ENCODE measurements at regions not wholly inside any gene's neighbourhood (a gene's known extent, or its start where the extent isn't known, plus 50 kb on each side); places are given as distances from the start of the nearest gene placed in this dataset.

GRCh38 chr12:75760573-75761294 lies 249.3 kb upstream of the KRR1 start:
- Histone ChIP-seq H2BK20ac (ENCODE audit: low read depth, low read length) (peak overlapping the region; percentile 54; the same call in 1 of the 2 replicates), H2AK9ac (replicated peaks; ENCODE audit: low read depth, low read length, poor library complexity) (no peak overlapping the region), H3K4ac (ENCODE audit: low read depth, low read length) (no peak overlapping the region; the same call in 1 of the 2 replicates), H2AFZ (replicated peaks; ENCODE audit: low read length, poor library complexity) (no peak overlapping the region), H4K20me1 (ENCODE audit: insufficient read depth, low read length) (no peaks in the 10 kb centered on the region), H3K9ac (ENCODE audit: low read depth, low read length) (no peak overlapping the region), H2AK5ac (ENCODE audit: low read depth, low read length) (peak overlapping the region; percentile 27; the same call in 1 of the 2 replicates), H3K4me1 (ENCODE audit: control insufficient read depth, insufficient read depth, low read length) (peaks cover 2% of the 10 kb centered on the region; the same call in 1 of the 2 replicates), H3K4me3 (ENCODE audit: insufficient read depth, low read depth, low read length) (no peak overlapping the region), H3K18ac (ENCODE audit: low read depth, low read length) (no peak overlapping the region), H2BK120ac (ENCODE audit: low read depth, low read length) (peak overlapping the region; percentile 69; the same call in 1 of the 2 replicates), H3K9me3 (ENCODE audit: control insufficient read depth, insufficient read depth, low read length) (no peaks in the 10 kb centered on the region), H3K27ac (ENCODE audit: insufficient read depth, low read length) (no peak overlapping the region), H2BK15ac (ENCODE audit: low read depth, low read length) (peak overlapping the region; percentile 74; the same call in 1 of the 3 replicates), H3K79me1 (ENCODE audit: low read depth in 1 of 2, low read length in 2 of 2) (peaks cover 0 to 4% of the 10 kb centered on the region in 2 experiments; a peak in 1 of 4 replicates), H3K4me2 (ENCODE audit: low read depth, low read length) (no peak overlapping the region), H4K91ac (ENCODE audit: insufficient read depth, low read depth, low read length) (no peak overlapping the region), H2BK5ac (ENCODE audit: low read depth, low read length, poor library complexity, severe bottlenecking) (no peak overlapping the region), H4K8ac (ENCODE audit: low read depth in 2 of 2, low read length in 2 of 2) (peak overlapping the region in 1 of 2 experiments; percentile 14; a peak in 2 of 4 replicates), H3K56ac (ENCODE audit: extremely low read depth, insufficient read depth, low read length) (no peak overlapping the region; the same call in 1 of the 2 replicates), H3K9me1 (ENCODE audit: insufficient read depth, low read length) (no peaks in the 10 kb centered on the region), H3K36me3 (ENCODE audit: control insufficient read depth, insufficient read depth, low read length) (no peaks in the 10 kb centered on the region), H3K27me3 (ENCODE audit: control insufficient read depth, insufficient read depth, low read length) (no peaks in the 10 kb centered on the region), H3K23ac (ENCODE audit: low read depth, low read length) (no peak overlapping the region; the same call in 1 of the 2 replicates), H4K5ac (ENCODE audit: low read depth, low read length) (no peak overlapping the region), H3K14ac (replicated peaks; ENCODE audit: low read depth, low read length) (no peak overlapping the region)
- no CpG with 5 or more reads among the region's 7 CpGs for WGBS, 2 experiments (ENCODE audit: extremely low coverage in 2 of 2, insufficient read length in 1 of 2)
- no TSS peak for BruUV-seq (replicated peaks)
- ChIA-PET POLR2A (ENCODE audit: unreplicated experiment) (no interaction called here), CTCF (interaction anchor here (0.8 kb wide), 1 partner anchor 11 kb away, joined by 3 read pairs; no protein-coding TSS in a partner anchor)
- intact Hi-C loops (cut with micrococcal nuclease): no loop called here
- DNase-seq (no peak), ATAC-seq (ENCODE audit: low read depth) (no peak)
- in situ Hi-C loops (cut with MboI; ENCODE audit: low sequenced_read_pairs): no loop called here
- dilution Hi-C loops (cut with HindIII; ENCODE audit: low sequenced_read_pairs, unreplicated experiment): no loop called here
- no peak for TF ChIP-seq ELK1 (IDR thresholded peaks at IDR 0.05; ENCODE audit: borderline replicate concordance, low read depth, low read length)
- no peak for TF ChIP-seq POLR2A (IDR thresholded peaks at IDR 0.05; ENCODE audit: low read depth, low read length)
- no peak for TF ChIP-seq NFE2L2 (IDR thresholded peaks at IDR 0.05; ENCODE audit: low read depth, low read length)
- no peak for TF ChIP-seq RFX5 (IDR thresholded peaks at IDR 0.05; ENCODE audit: low read depth, low read length)
- TF ChIP-seq CHD1 (IDR thresholded peaks at IDR 0.05; ENCODE audit: low read depth, low read length): no peak
- TF ChIP-seq MAFK (IDR thresholded peaks at IDR 0.05; ENCODE audit: low read depth, low read length): no peak
- TF ChIP-seq, protein P1, sequence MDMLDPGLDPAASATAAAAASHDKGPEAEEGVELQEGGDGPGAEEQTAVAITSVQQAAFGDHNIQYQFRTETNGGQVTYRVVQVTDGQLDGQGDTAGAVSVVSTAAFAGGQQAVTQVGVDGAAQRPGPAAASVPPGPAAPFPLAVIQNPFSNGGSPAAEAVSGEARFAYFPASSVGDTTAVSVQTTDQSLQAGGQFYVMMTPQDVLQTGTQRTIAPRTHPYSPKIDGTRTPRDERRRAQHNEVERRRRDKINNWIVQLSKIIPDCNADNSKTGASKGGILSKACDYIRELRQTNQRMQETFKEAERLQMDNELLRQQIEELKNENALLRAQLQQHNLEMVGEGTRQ (IDR thresholded peaks at IDR 0.05; ENCODE audit: low read depth, low read length): no peak
- TF ChIP-seq BHLHE40 (IDR thresholded peaks at IDR 0.05; ENCODE audit: low read depth, low read length): no peak
- TF ChIP-seq RCOR1 (IDR thresholded peaks at IDR 0.05; ENCODE audit: insufficient replicate concordance, low read length): no peak
- TF ChIP-seq SMC3 (IDR thresholded peaks at IDR 0.05; ENCODE audit: low read depth, low read length): no peak
- no peak for TF ChIP-seq MAZ (IDR thresholded peaks at IDR 0.05; ENCODE audit: borderline replicate concordance, low read depth, low read length)
- TF ChIP-seq RAD21 (IDR thresholded peaks at IDR 0.05; ENCODE audit: low read length): no peak
- TF ChIP-seq, protein P2, sequence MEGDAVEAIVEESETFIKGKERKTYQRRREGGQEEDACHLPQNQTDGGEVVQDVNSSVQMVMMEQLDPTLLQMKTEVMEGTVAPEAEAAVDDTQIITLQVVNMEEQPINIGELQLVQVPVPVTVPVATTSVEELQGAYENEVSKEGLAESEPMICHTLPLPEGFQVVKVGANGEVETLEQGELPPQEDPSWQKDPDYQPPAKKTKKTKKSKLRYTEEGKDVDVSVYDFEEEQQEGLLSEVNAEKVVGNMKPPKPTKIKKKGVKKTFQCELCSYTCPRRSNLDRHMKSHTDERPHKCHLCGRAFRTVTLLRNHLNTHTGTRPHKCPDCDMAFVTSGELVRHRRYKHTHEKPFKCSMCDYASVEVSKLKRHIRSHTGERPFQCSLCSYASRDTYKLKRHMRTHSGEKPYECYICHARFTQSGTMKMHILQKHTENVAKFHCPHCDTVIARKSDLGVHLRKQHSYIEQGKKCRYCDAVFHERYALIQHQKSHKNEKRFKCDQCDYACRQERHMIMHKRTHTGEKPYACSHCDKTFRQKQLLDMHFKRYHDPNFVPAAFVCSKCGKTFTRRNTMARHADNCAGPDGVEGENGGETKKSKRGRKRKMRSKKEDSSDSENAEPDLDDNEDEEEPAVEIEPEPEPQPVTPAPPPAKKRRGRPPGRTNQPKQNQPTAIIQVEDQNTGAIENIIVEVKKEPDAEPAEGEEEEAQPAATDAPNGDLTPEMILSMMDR (conservative IDR thresholded peaks at IDR 0.05; ENCODE audit: low read depth, low read length): no peak
- TF ChIP-seq CEBPB (IDR thresholded peaks at IDR 0.05; ENCODE audit: low read depth, low read length): no peak
- no peak for TF ChIP-seq FOS (IDR thresholded peaks at IDR 0.05; ENCODE audit: low read depth, low read length)
